HG02642 (cell line): ENCODE measurements at regions not wholly inside any gene's neighbourhood (a gene's known extent, or its start where the extent isn't known, plus 50 kb on each side); places are given as distances from the start of the nearest gene placed in this dataset.
A peak's percentile ranks its signal among the peaks of the same experiment; 100 is the strongest.

Experiments
- ATAC-seq: cut with Tn5 transposase; IDR thresholded peaks from one replicate; pipeline ENCODE4 v1.9.1; 2021; ENCODE audit warnings: mild to moderate bottlenecking; ENCODE audit not compliant: unreplicated experiment, poor library complexity

DNA sequence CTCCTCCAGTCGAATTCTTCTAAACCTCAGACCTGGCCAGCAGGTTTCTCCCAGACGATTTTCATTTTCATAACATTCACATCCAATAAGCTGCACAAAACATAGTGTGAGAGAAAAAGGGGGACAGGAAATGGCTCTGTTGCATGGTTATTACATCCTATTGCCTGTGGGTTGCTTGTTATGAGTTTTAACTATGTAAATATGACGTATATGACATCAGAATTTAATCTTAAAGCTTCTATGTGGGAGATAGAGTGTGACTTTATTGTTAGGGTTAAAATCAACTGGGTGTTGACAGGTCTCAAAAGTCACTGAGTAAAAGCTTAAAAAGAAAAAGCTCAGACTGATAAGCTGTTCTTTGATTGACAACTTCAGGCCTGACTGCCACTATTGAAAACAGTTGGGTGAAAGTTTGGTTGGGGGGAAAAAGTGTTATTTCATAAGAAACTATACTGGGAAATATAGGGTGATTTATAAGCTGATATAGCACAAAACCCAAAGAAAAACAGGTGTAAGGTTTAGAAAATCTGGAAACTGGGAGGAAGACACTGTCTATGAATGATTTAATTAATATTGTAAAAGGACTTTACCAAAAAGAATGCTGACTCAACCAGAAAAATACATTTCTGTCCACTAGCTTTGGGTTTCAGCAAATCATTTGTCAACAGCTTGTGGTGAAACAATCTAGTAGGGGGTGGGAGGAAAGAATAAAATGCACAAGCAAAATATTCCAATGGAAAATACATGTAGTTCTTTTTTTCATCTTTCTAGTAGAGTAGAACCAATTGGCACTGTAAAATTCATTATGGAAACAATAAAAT is 134.1 kb upstream of the CEP162 start:
- no peak for ATAC-seq

DNA sequence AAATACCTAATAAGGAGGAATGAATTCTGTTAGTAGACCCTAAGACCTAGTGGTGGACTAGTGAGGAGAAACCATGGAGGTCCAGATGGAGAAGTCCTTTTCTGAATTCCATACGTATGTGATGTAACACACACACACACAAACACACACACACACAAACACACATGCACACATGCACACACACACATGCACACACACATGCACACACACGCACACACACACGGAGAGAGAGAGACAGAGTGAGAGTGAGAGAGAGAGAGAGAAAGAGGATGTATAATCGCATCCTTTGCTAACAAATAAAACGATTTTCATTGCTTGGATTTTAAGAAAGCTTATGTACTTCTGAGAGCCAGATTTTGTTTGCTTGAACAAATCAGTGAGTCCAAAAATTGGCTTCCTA is 132.6 kb upstream of the CEP162 start:
- ATAC-seq: no peak

GRCh38 chr6:84358581-84358980 is 131.1 kb upstream of the CEP162 start:
- no peak for ATAC-seq

DNA sequence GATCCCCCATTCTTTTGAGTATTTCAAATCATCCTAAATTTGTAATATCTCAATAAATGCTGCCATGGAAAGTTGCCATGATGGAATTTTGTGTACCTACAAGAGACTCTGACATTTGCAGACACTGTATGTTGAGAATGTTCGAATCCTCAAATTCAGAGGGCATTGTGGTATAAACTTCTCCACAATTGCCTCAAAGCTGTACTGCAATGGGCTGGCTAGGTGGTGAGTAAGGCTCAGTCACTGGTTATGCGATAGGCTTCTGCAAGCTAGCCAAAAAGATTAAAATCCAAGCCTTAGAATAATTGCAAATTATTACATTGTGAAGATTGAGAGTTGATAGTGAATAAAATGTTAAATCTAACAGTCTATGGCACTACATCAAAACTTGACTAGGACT is 130.2 kb upstream of the CEP162 start:
- no peak for ATAC-seq

- ATAC-seq: no peak
These were observed 129.5 kb upstream of the CEP162 start for GRCh38 chr6:84356907-84357306.

DNA sequence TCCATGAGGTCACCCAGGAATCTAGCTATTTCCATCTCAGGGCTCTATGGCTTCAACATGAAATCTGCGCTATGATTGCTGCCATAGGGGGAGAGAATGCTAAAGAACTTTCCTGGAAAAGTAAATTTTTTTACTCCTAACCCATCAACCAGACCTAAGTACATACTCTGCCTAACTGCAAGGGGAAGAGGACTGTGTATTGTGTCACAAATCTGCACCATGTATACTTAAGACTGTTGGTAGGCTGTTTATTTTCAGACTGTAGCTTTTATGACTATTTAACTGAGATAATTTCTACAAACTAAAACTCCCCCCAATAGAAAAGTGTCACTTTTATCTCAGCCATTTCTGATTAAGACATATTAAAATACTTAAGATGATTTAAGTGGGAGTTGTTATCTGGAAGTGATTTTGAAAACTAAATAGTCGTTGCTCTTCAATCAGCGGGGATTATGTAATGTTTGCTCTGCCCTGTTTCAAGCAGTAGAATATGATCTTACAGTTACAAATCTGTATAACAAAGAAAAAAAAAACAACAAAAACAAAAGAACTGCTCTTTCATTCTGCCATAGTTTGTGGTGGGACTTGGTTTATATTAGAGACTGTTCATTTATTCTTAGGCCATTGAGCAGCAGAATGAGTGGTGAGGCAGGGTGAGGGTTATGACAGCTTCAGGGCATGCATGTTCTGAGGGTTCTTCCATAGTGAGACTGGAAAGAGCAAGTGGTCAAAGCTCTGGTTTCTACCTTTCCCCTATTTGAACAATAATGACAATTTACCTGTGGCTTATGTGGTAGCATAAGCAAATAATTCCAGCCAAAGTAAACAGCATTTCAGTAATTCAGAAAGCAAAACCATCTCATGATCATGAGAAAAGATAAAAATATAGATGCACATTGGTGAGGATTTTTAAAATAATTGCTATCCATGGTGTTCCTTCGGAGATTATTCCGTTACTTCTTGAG is 126.3 kb upstream of the CEP162 start:
- no peak for ATAC-seq

GRCh38 chr6:84350397-84350796 is 123.0 kb upstream of the CEP162 start:
- ATAC-seq: no peak

DNA sequence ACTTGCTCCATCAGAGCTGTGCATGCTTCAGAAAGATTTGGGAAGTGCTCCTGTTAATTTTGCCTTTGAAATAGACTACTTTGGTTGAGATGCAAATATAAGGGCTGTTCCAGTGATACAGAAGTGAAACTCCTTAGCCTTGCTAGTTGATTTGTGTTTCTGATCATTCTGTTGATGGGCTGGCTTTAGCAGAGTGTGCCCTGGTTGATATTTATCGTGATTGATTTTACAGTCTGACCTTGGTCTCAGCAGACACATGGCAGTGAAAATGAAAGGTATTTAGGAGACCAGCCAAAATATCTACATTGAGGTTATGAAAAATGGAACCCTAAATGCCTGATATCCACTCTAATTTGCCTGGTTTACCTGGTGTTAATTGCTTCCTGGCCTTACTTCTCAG is 122.1 kb upstream of the CEP162 start:
- ATAC-seq: no peak

DNA sequence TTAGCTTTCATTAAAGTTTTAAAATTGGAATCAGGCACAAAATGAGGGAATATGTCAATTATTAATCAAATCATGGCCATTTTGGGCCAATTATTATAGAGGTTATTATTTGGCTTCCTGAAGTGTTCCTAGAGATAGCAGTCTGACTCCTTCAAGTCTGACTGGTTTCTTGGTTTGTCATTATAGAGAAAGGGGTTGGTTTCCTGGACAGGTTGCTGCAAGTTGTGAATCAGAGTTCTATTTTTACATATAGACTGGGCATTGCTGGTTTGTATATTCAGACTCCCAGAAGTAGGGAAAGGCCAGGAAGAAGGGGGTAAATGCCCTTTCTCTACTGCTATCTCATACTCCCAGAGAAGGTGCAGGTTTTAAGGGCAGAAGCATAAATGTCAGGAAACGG is 121.4 kb upstream of the CEP162 start:
- ATAC-seq: no peak

- ATAC-seq: no peak
These were observed 118.9 kb upstream of the CEP162 start for GRCh38 chr6:84346372-84346771.

GRCh38 chr6:84344005-84344404 is 116.6 kb upstream of the CEP162 start:
- no peak for ATAC-seq

GRCh38 chr6:84340422-84340821 is 113.0 kb upstream of the CEP162 start:
- ATAC-seq: no peak

DNA sequence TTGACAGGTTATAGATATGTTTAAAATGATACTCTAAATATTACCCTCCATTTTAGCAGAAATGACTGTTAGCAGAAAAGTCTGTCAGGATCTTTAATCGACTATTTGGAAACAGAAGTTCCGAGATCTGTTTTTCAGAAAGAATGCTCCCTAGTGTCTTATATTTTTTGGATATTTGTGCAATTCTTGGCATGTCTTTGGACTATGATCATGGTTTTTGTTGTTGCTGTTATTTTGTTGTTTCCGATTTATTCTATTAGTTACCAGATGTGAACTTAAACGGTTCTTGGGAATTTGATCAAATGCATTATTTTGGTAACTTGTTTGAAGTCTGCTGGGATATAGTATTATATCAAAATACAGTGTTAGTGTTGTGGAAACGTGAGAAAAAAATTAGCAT is 106.4 kb upstream of the CEP162 start:
- ATAC-seq: no peak

DNA sequence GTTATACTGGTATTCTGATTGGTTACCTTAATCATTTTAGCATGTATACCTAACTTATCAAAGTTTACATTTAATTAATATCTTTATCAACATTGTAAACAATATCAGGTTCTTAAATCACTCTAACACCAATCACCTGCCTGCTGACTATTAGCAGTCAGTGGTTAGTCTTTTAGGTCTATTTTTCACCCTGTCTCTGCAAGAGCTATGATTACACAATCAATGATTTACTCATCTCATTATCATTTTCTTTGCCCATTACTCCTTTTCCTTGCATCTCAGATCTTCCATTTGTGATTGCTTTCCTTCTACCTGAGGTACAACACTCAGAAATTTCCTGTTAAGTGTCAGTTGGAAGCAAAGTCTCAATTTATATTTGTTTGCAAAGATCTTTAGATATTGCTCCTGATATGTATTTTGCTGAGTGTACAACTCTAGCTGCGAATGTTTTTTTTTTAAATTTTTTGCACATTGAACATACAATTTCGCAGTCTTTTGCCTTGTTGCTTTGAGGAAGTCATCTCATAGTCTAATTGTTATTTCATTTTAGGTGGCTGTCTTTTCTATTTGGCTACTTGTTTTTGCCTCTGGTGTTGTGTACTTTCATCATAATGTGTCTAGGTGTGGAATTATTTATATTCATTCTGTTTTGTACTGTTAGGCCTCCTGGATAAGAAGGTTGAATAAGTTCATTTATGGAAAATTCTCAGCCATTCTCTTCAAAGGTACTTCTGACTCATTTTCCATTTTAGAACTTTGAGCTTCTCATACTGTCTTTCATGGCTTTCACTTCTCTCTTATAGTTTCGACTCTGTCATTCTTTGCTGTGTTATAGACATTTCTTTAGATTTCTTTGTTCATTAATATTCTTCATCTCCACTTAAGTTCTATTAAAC is 104.9 kb upstream of the CEP162 start:
- ATAC-seq: peak; percentile 96

- ATAC-seq: no peak
These were observed 102.9 kb upstream of the CEP162 start for GRCh38 chr6:84330325-84330724.

- no peak for ATAC-seq
These were observed 102.1 kb upstream of the CEP162 start for GRCh38 chr6:84329516-84329915.

GRCh38 chr6:84329077-84329476 is 101.6 kb upstream of the CEP162 start:
- ATAC-seq: no peak

GRCh38 chr6:84317463-84317862 is 90.0 kb upstream of the CEP162 start:
- ATAC-seq: no peak

DNA sequence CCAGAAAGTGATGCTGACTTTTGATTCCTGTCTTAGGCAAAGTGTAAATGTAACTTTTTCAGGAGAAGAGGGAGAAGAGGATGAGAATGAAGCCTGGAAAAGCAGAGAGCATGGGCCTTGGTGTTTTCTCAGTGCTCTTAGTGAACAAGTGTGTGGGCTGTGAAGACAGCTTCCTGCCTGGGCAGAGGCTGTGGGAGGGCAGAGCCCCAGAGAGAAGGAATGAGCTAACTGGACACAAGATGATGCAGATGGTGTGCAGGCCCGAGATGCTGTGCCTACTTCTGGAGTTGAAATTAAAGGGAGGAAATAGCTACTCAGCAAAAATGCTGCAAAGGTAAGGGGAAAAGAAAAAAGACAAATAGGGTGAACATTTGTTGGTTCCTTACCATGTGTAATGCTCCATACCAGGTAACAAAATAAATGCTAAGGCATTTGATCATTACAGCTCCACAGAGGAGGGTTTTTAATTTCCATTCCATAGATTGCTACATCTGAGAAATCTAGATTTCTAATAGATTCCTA is 87.0 kb upstream of the CEP162 start:
- no peak for ATAC-seq

- no peak for ATAC-seq
These were observed 81.9 kb upstream of the CEP162 start for GRCh38 chr6:84309336-84309735.
